ENCODE measurements at regions not wholly inside any gene's neighbourhood (a gene's known extent, or its start where the extent isn't known, plus 50 kb on each side); places are given as distances from the start of the nearest gene placed in this dataset.
"Not testable (repeated sequence)": the region's sequence is repeated elsewhere in the genome, so short reads cannot be mapped to it uniquely, and the experiment has no call there.

DNA sequence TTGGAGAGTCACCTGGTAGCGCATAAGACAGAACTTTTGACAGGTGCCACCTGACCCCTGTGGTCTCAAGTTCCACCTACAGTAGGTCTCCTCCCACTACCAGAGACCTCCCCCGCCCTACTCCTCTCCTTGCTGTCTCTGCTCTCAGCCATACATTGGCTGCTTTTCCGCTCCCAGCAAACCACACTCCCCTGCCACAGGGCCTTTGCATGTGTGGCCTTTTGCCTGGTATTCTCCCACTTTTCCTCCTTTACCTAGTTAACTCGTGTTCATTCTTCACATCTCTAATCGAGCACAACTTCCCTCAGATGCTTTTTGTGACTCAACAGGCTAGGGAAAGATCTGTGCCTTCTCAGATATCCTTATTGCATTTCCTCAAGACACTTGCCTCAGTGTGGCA is 218.3 kb upstream of the EEF2KMT start:
- H3K27me3 ChIP-seq (ENCODE audit: control insufficient read depth in 3 of 3, insufficient read depth in 3 of 3, low read length in 3 of 3): no peaks in the 10 kb centered on the region
- no peak overlapping the region for H3K4me3 ChIP-seq (ENCODE audit: low read length in 3 of 3)

DNA sequence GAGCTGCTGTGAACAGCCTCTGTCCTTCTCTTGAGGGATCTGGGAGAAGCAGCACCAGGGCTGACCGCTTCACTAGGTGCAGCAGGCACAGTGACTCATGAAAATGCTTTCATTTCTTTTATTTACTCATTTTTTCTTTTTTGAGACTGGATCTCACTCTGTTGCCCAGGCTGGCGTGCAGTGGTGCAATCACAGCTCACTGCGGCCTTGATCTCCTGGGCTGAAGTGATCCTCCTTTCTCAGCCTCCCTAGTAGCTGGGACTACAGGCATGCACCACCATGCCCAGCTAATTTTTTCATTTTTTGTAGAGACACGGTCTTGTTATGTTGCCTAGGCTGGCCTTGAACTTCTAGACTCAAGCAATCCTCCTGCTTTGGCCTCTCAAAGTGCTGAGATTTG is 216.8 kb upstream of the EEF2KMT start:
- no peaks in the 10 kb centered on the region for H3K36me3 ChIP-seq (ENCODE audit: control insufficient read depth in 3 of 3, insufficient read depth in 3 of 3, low read length in 3 of 3)
- H3K4me1 ChIP-seq (ENCODE audit: control insufficient read depth in 3 of 3, insufficient read depth in 3 of 3, low read length in 3 of 3): no peaks in the 10 kb centered on the region
- no peak overlapping the region for H3K27ac ChIP-seq (ENCODE audit: low read depth, low read length)
- H3K27me3 ChIP-seq (ENCODE audit: control insufficient read depth in 3 of 3, insufficient read depth in 3 of 3, low read length in 3 of 3): no peaks in the 10 kb centered on the region
- peaks cover 0 to 2% (median 0%) of the 10 kb centered on the region in 3 donors for H3K9me3 ChIP-seq (ENCODE audit: control insufficient read depth in 3 of 3, low read length in 3 of 3)
- no peak overlapping the region for H3K4me3 ChIP-seq (ENCODE audit: low read length in 3 of 3)
- no peak overlapping the region for H3K9ac ChIP-seq (ENCODE audit: low read depth in 1 of 3, low read length in 3 of 3)

More for the DNA sequence above, 218.3 kb upstream of the EEF2KMT start:
- peaks cover 0 to 6% (median 3%) of the 10 kb centered on the region in 3 donors for H3K9me3 ChIP-seq (ENCODE audit: control insufficient read depth in 3 of 3, low read length in 3 of 3)
- no peaks in the 10 kb centered on the region for H3K4me1 ChIP-seq (ENCODE audit: control insufficient read depth in 3 of 3, insufficient read depth in 3 of 3, low read length in 3 of 3)
- no peak overlapping the region for H3K27ac ChIP-seq (ENCODE audit: low read depth, low read length)
- H3K9ac ChIP-seq (ENCODE audit: low read depth in 1 of 3, low read length in 3 of 3): no peak overlapping the region
- H3K36me3 ChIP-seq (ENCODE audit: control insufficient read depth in 3 of 3, insufficient read depth in 3 of 3, low read length in 3 of 3): no peaks in the 10 kb centered on the region

DNA sequence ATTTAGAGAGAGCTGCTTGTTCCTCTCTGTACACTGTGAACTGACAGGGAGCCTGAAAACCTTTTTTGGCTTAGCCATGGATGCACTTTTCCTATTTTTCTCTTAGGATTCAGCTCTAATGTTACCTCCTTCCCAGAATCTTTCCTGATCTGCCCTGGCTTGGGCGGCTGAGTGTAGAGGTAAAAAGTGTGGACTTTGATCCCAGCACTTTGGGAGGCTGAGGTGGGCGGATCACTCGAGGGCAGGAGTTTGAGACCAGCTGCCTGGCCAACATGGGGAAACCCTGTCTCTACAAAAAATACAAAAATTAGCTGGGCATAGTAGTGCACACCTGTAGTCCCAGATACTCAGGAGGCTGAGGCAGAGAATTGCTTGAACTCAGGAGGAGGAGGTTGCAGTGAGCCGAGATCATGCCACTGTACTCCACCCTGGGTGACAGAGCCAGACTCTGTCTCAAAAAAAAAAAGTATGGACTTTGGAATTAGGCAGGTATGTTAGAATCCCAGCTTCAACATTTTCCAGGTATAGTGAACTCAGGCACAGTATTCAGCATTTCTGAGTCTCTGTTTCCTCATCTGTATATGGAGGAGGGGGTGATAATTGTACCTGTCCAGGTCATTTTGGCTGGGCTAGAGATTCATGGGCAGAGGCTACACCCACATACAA is 212.5 kb upstream of the EEF2KMT start:
- Histone ChIP-seq H3K9me3 (ENCODE audit: control insufficient read depth in 3 of 3, low read length in 3 of 3) (peaks cover 0 to 2% (median 2%) of the 10 kb centered on the region in 3 donors), H3K9ac (ENCODE audit: low read depth in 1 of 3, low read length in 3 of 3) (no peak overlapping the region), H3K4me1 (ENCODE audit: control insufficient read depth in 3 of 3, insufficient read depth in 3 of 3, low read length in 3 of 3) (no peaks in the 10 kb centered on the region), H3K27me3 (ENCODE audit: control insufficient read depth in 3 of 3, insufficient read depth in 3 of 3, low read length in 3 of 3) (no peaks in the 10 kb centered on the region), H3K27ac (ENCODE audit: low read depth, low read length) (no peak overlapping the region), H3K4me3 (ENCODE audit: low read length in 3 of 3) (no peak overlapping the region), H3K36me3 (ENCODE audit: control insufficient read depth in 3 of 3, insufficient read depth in 3 of 3, low read length in 3 of 3) (no peaks in the 10 kb centered on the region)

DNA sequence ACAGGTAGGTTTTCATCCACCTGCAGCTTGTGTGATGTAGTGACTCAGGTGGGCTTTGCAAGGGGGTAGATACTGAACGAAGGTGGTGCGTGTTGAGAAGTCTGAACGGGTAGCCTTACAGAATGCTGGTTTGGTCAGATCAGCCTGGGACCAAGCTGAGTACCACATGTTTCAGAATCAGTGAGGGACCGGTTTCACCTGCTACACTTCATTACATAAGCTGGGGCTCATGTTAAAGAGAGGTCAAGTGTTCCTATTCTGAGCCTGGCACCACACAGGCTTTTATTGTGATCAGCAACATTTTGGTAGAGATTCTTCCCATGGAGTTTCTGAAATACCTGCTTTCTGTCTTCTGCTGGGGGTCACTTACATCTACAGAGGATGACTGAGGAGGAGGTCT is 207.4 kb upstream of the EEF2KMT start:
- Histone ChIP-seq H3K4me1 (ENCODE audit: control insufficient read depth in 3 of 3, insufficient read depth in 3 of 3, low read length in 3 of 3) (no peaks in the 10 kb centered on the region), H3K9ac (ENCODE audit: low read depth in 1 of 3, low read length in 3 of 3) (no peak overlapping the region), H3K27me3 (ENCODE audit: control insufficient read depth in 3 of 3, insufficient read depth in 3 of 3, low read length in 3 of 3) (no peaks in the 10 kb centered on the region), H3K27ac (ENCODE audit: low read depth, low read length) (no peak overlapping the region), H3K9me3 (ENCODE audit: control insufficient read depth in 3 of 3, low read length in 3 of 3) (peaks cover 2 to 9% (median 6%) of the 10 kb centered on the region in 3 donors), H3K4me3 (ENCODE audit: low read length in 3 of 3) (no peak overlapping the region), H3K36me3 (ENCODE audit: control insufficient read depth in 3 of 3, insufficient read depth in 3 of 3, low read length in 3 of 3) (no peaks in the 10 kb centered on the region)

DNA sequence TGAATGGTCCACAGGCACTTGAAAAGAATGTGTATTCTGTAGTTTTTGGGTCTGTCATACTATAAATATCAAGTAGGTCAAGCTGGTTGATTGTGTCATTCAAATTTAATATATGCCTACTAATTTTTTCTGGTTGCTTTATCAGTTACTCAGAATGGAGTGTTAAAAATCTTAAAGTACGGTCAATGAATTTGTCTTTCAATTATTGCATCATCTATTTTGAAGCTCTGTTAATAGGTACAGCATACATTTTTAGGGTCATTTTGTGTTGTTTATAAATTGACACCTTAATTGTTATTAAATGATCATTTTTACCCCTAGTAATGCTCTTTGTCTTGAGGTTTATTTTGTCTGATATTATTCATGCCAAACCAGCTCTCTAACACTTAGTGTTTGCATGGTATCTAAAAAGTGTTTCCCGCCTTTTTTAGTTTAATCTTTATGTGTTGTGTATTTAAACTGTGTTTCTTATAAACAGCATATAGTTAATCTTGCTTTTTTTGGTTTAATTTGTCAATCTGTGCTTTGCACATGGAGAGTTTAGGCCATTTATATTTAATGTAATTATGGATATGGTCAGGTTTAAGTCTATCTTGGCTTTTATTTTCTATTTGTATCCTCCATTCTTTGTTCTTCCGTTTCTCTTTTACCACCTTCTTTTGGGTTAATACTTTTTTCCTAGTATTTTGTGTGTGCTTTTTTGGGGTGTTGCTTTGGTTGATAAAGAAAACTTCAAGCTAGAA is 204.9 kb upstream of the EEF2KMT start:
- H3K27ac ChIP-seq (ENCODE audit: low read depth, low read length): no peak overlapping the region
- H3K9me3 ChIP-seq (ENCODE audit: control insufficient read depth in 3 of 3, low read length in 3 of 3): peaks cover 2 to 9% (median 6%) of the 10 kb centered on the region in 3 donors
- H3K27me3 ChIP-seq (ENCODE audit: control insufficient read depth in 3 of 3, insufficient read depth in 3 of 3, low read length in 3 of 3): no peaks in the 10 kb centered on the region
- H3K4me1 ChIP-seq (ENCODE audit: control insufficient read depth in 3 of 3, insufficient read depth in 3 of 3, low read length in 3 of 3): no peaks in the 10 kb centered on the region
- no peak overlapping the region for H3K9ac ChIP-seq (ENCODE audit: low read depth in 1 of 3, low read length in 3 of 3)
- H3K4me3 ChIP-seq (ENCODE audit: low read length in 3 of 3): no peak overlapping the region
- no peaks in the 10 kb centered on the region for H3K36me3 ChIP-seq (ENCODE audit: control insufficient read depth in 3 of 3, insufficient read depth in 3 of 3, low read length in 3 of 3)

DNA sequence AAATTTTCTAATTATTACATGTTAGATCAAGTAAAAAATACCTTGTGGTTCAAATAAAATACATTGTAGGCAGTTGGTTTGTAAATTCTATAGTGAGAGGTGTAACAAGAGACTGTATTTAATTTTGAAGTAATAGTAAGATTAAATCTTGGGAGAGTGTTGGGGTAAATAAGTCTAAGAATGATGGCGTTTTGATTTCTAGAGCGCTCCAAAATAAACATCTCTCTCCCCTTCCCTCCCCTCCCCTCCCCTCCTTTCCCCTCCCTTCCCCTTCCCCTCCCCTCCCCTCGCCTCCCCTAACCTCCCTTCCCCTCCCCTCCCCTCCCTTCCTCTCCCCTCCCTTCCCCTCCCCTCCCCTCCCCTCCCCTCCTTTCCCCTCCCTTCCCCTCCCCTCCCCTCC is 200.6 kb upstream of the EEF2KMT start:
- no peaks in the 10 kb centered on the region for H3K27me3 ChIP-seq (ENCODE audit: control insufficient read depth in 3 of 3, insufficient read depth in 3 of 3, low read length in 3 of 3)
- H3K9me3 ChIP-seq (ENCODE audit: control insufficient read depth in 3 of 3, low read length in 3 of 3): peaks cover 0 to 7% (median 7%) of the 10 kb centered on the region in 3 donors
- no peak overlapping the region for H3K27ac ChIP-seq (ENCODE audit: low read depth, low read length)
- H3K36me3 ChIP-seq (ENCODE audit: control insufficient read depth in 3 of 3, insufficient read depth in 3 of 3, low read length in 3 of 3): no peaks in the 10 kb centered on the region
- H3K4me1 ChIP-seq (ENCODE audit: control insufficient read depth in 3 of 3, insufficient read depth in 3 of 3, low read length in 3 of 3): no peaks in the 10 kb centered on the region
- no peak overlapping the region for H3K9ac ChIP-seq (ENCODE audit: low read depth in 1 of 3, low read length in 3 of 3)
- no peak overlapping the region for H3K4me3 ChIP-seq (ENCODE audit: low read length in 3 of 3)

DNA sequence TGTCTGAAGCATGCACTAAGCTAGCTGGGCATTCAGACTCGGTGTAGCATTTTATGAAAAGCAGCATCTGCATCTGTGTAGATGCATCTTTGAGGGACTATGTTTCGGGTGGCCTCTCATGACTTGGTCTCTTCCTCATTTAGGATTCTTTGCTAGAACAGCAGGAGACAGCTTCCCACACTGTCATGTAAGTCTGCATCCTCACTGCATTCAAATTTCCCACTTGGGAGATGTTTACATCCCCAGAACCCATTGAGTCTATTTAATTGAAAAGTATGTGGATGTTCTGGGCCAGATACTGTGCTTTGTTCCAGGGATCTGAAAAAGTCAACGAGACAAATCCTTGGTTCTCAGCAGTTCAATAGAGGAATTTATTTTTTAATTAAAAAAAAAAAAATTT is 198.6 kb upstream of the EEF2KMT start:
- no peaks in the 10 kb centered on the region for H3K36me3 ChIP-seq (ENCODE audit: control insufficient read depth in 3 of 3, insufficient read depth in 3 of 3, low read length in 3 of 3)
- no peaks in the 10 kb centered on the region for H3K27me3 ChIP-seq (ENCODE audit: control insufficient read depth in 3 of 3, insufficient read depth in 3 of 3, low read length in 3 of 3)
- H3K4me3 ChIP-seq (ENCODE audit: low read length in 3 of 3): no peak overlapping the region
- H3K4me1 ChIP-seq (ENCODE audit: control insufficient read depth in 3 of 3, insufficient read depth in 3 of 3, low read length in 3 of 3): no peaks in the 10 kb centered on the region
- peaks cover 0 to 2% (median 0%) of the 10 kb centered on the region in 3 donors for H3K9me3 ChIP-seq (ENCODE audit: control insufficient read depth in 3 of 3, low read length in 3 of 3)
- no peak overlapping the region for H3K9ac ChIP-seq (ENCODE audit: low read depth in 1 of 3, low read length in 3 of 3)
- no peak overlapping the region for H3K27ac ChIP-seq (ENCODE audit: low read depth, low read length)

DNA sequence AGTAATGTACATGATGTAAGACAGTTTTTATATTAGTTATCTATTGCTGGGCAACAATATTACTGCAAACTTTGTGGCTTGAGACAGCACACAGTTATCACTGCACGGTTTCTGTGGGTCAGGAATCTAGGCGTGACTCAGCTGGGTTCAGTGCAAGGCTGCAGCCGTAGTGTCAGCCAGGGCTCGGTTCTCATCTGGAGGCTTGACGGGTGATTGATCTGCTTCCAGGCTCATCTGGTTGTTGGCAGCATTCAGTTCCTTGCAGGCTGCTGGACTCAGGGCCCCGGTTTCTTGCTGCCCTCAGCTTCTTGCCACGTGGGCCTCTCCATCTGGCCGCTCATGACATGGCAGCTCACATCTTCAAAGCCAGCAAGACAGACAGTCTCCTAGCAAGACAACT is 197.7 kb upstream of the EEF2KMT start:
- not testable (repeated sequence) for H3K9ac ChIP-seq (ENCODE audit: low read depth in 1 of 3, low read length in 3 of 3); H3K27me3 ChIP-seq (ENCODE audit: control insufficient read depth in 3 of 3, insufficient read depth in 3 of 3, low read length in 3 of 3); H3K4me3 ChIP-seq (ENCODE audit: low read length in 3 of 3); H3K36me3 ChIP-seq (ENCODE audit: control insufficient read depth in 3 of 3, insufficient read depth in 3 of 3, low read length in 3 of 3); H3K9me3 ChIP-seq (ENCODE audit: control insufficient read depth in 3 of 3, low read length in 3 of 3); H3K4me1 ChIP-seq (ENCODE audit: control insufficient read depth in 3 of 3, insufficient read depth in 3 of 3, low read length in 3 of 3); H3K27ac ChIP-seq (ENCODE audit: low read depth, low read length)

DNA sequence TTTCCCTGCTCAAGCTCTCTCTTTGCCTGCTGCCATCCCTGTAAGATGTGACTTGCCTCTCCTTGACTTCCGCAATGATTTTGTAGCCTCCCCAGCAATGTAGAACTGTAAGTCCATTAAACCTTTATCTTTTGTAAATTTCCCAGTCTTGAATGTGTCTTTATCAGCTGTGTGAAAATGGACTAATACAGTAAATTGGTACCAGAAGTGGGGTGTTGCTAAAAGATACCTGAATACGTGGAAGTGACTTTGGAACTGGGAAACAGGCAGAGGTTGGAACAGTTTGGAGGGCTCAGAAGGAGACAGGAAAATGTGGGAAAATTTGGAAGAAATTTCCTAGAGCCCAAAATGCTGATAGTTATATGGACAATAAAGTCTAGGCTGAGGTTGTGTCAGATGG is 184.6 kb upstream of the EEF2KMT start:
- H3K9ac ChIP-seq (ENCODE audit: low read depth in 1 of 3, low read length in 3 of 3); H3K27ac ChIP-seq (ENCODE audit: low read depth, low read length); H3K9me3 ChIP-seq (ENCODE audit: control insufficient read depth in 3 of 3, low read length in 3 of 3); H3K36me3 ChIP-seq (ENCODE audit: control insufficient read depth in 3 of 3, insufficient read depth in 3 of 3, low read length in 3 of 3); H3K4me1 ChIP-seq (ENCODE audit: control insufficient read depth in 3 of 3, insufficient read depth in 3 of 3, low read length in 3 of 3); H3K27me3 ChIP-seq (ENCODE audit: control insufficient read depth in 3 of 3, insufficient read depth in 3 of 3, low read length in 3 of 3); H3K4me3 ChIP-seq (ENCODE audit: low read length in 3 of 3): not testable (repeated sequence)

DNA sequence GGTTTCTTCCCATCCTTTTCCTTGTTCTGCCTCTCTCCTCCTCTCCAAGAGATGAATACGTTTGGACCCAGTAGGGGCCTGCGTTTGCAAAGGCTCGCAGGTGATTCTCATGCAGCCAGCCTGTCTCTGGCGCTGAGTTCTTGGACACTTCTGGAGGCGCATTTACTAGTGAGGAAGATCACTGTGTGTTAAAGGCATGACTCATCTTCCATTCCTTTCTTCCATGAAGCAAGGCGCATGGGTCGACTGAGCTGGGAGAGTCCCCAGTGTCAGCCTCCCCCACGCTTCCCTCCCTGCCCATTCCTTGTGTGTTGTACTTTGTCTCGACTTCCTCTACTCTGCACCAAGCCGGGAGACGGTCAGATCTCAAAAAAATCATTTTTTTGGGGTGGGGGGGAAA is 159.9 kb upstream of the EEF2KMT start:
- Histone ChIP-seq H3K9ac (ENCODE audit: low read depth in 1 of 3, low read length in 3 of 3) (no peak overlapping the region), H3K4me3 (ENCODE audit: low read length in 3 of 3) (no peak overlapping the region), H3K4me1 (ENCODE audit: control insufficient read depth in 3 of 3, insufficient read depth in 3 of 3, low read length in 3 of 3) (no peaks in the 10 kb centered on the region), H3K36me3 (ENCODE audit: control insufficient read depth in 3 of 3, insufficient read depth in 3 of 3, low read length in 3 of 3) (no peaks in the 10 kb centered on the region), H3K9me3 (ENCODE audit: control insufficient read depth in 3 of 3, low read length in 3 of 3) (no peaks in the 10 kb centered on the region), H3K27ac (ENCODE audit: low read depth, low read length) (no peak overlapping the region), H3K27me3 (ENCODE audit: control insufficient read depth in 3 of 3, insufficient read depth in 3 of 3, low read length in 3 of 3) (peaks cover 0 to 2% (median 0%) of the 10 kb centered on the region in 3 donors)
